Thoracic aorta (tissue), 2 donors: ENCODE measurements at regions not wholly inside any gene's neighbourhood (a gene's known extent, or its start where the extent isn't known, plus 50 kb on each side); places are given as distances from the start of the nearest gene placed in this dataset.

Experiments used
- ATAC-seq: fragments of 150-250 bp; one replicate; pipeline ENCODE4 v1.8.0; 2017; ENCODE audit warnings: low read depth; ENCODE audit not compliant: insufficient number of reproducible peaks, low FRiP score
- DNase-seq: peaks from one replicate; pipeline ENCODE4 v3.0.0-alpha.2; 2020; ENCODE audit warnings: low spot score
- H3K27ac ChIP-seq, 2 donors: fragments of 200-600 bp; sonication (generic); 1 replicate in 1 of 2; 2 replicates in 1 of 2; pipeline ENCODE4 v1.5.1; 2016; ENCODE audit warnings: mild to moderate bottlenecking in 2 of 2, moderate library complexity in 2 of 2
- H3K27me3 ChIP-seq: fragments of 200-600 bp; sonication (generic); replicated peaks from 2 replicates; pipeline ENCODE4 v1.6.0; 2016; ENCODE audit warnings: mild to moderate bottlenecking; ENCODE audit not compliant: insufficient read depth
- H3K36me3 ChIP-seq: fragments of 200-600 bp; sonication (generic); one replicate; pipeline ENCODE4 v1.5.1; 2016
- H3K4me1 ChIP-seq, 2 donors: fragments of 200-600 bp; sonication (generic); 1 replicate in 1 of 2; 2 replicates in 1 of 2; pipeline versions ENCODE4 v1.5.1 to v1.6.0; 2016; ENCODE audit warnings: low read depth in 2 of 2, mild to moderate bottlenecking in 1 of 2; ENCODE audit not compliant: control insufficient read depth in 1 of 2
- H3K4me3 ChIP-seq: fragments of 200-600 bp; sonication (generic); 2 replicates; pipeline ENCODE4 v1.5.1; 2016; ENCODE audit warnings: mild to moderate bottlenecking
- H3K9me3 ChIP-seq: fragments of 200-600 bp; sonication (generic); 2 replicates; pipeline ENCODE4 v1.5.1; 2016
- CTCF ChIP-seq: fragments of 200-600 bp; sonication (generic); IDR thresholded peaks from one replicate; pipeline ENCODE4 v1.5.1; 2019; ENCODE audit warnings: antibody characterized with exemption

GRCh38 chr12:100718187-100718586 lies 76.4 kb upstream of the ANO4 start:
- no peaks in the 10 kb centered on the region for H3K27me3 ChIP-seq
- H3K27ac ChIP-seq: no peak overlapping the region
- H3K4me1 ChIP-seq: peaks cover 0 to 9% of the 10 kb centered on the region in 2 donors
- DNase-seq (no peak), ATAC-seq (no peak)
- H3K9me3 ChIP-seq: no peaks in the 10 kb centered on the region
- H3K4me3 ChIP-seq: no peak overlapping the region
- no peak for TF ChIP-seq CTCF
- H3K36me3 ChIP-seq: no peaks in the 10 kb centered on the region

- Histone ChIP-seq H3K9me3 (no peaks in the 10 kb centered on the region), H3K36me3 (no peaks in the 10 kb centered on the region), H3K4me1 (peaks cover 0 to 9% of the 10 kb centered on the region in 2 donors), H3K27ac (no peak overlapping the region), H3K27me3 (no peaks in the 10 kb centered on the region), H3K4me3 (no peak overlapping the region)
- DNase-seq (no peak), ATAC-seq (no peak)
- TF ChIP-seq CTCF: no peak
Observed at GRCh38 chr12:100720016-100720654, 74.4 kb upstream of the ANO4 start.

- Histone ChIP-seq H3K4me1 (peaks cover 0 to 9% of the 10 kb centered on the region in 2 donors), H3K9me3 (no peaks in the 10 kb centered on the region), H3K27ac (no peak overlapping the region), H3K27me3 (no peaks in the 10 kb centered on the region), H3K36me3 (no peaks in the 10 kb centered on the region), H3K4me3 (no peak overlapping the region)
- DNase-seq (no peak), ATAC-seq (no peak)
- no peak for TF ChIP-seq CTCF
Observed at GRCh38 chr12:100721169-100721568, 73.4 kb upstream of the ANO4 start.

GRCh38 chr12:100724071-100724470 lies 70.5 kb upstream of the ANO4 start:
- no peak overlapping the region for H3K27ac ChIP-seq
- no peaks in the 10 kb centered on the region for H3K36me3 ChIP-seq
- no peak overlapping the region for H3K4me3 ChIP-seq
- DNase-seq (no peak), ATAC-seq (no peak)
- no peaks in the 10 kb centered on the region for H3K27me3 ChIP-seq
- H3K9me3 ChIP-seq: no peaks in the 10 kb centered on the region
- H3K4me1 ChIP-seq: no peaks in the 10 kb centered on the region
- no peak for TF ChIP-seq CTCF

- Histone ChIP-seq H3K27me3 (peaks cover 4% of the 10 kb centered on the region), H3K9me3 (no peaks in the 10 kb centered on the region), H3K27ac (no peak overlapping the region), H3K36me3 (no peaks in the 10 kb centered on the region), H3K4me1 (no peaks in the 10 kb centered on the region), H3K4me3 (no peak overlapping the region)
- DNase-seq (no peak), ATAC-seq (no peak)
- TF ChIP-seq CTCF: no peak
Observed at GRCh38 chr12:100733817-100734593, 60.6 kb upstream of the ANO4 start.
